Thyroid gland (tissue), 4 donors: ENCODE measurements at regions not wholly inside any gene's neighbourhood (a gene's known extent, or its start where the extent isn't known, plus 50 kb on each side); places are given as distances from the start of the nearest gene placed in this dataset.

Experiments used
- DNase-seq, 2 donors: peaks; one replicate each; pipeline ENCODE4 v3.0.0-alpha.2; 2019
- H3K27ac ChIP-seq, 3 donors: fragments of 200-600 bp; sonication (generic); 1 replicate in 2 of 3; 2 replicates in 1 of 3; pipeline ENCODE4 v1.5.1; 2016 to 2019; ENCODE audit warnings: mild to moderate bottlenecking in 1 of 3, moderate library complexity in 1 of 3
- H3K27me3 ChIP-seq: fragments of 200-600 bp; sonication (generic); one replicate; pipeline ENCODE4 v1.5.1; 2019
- H3K36me3 ChIP-seq, 2 donors: fragments of 200-600 bp; sonication (generic); one replicate each; pipeline ENCODE4 v1.5.1; 2016 to 2019
- H3K4me1 ChIP-seq, 2 donors: fragments of 200-600 bp; sonication (generic); one replicate each; pipeline ENCODE4 v1.5.1; 2017 to 2019
- H3K4me3 ChIP-seq, 3 donors: fragments of 200-600 bp; sonication (generic); replicated peaks in 1 of 3; 1 replicate in 2 of 3; 2 replicates in 1 of 3; pipeline ENCODE4 v1.5.1; 2016; ENCODE audit warnings: mild to moderate bottlenecking in 1 of 3
- H3K9me3 ChIP-seq: fragments of 200-600 bp; sonication (generic); one replicate; pipeline ENCODE4 v1.5.1; 2017
- POLR2A ChIP-seq, 2 donors: fragments of 450-650 bp; IDR thresholded peaks; one replicate each; pipeline ENCODE4 v1.6.1; 2017; ENCODE audit warnings: antibody characterized with exemption in 2 of 2, mild to moderate bottlenecking in 2 of 2, moderate library complexity in 1 of 2
- WGBS, 2 donors: methylation state at CpG; one replicate each; pipeline ENCODE4 v1.1.5; 2017; 5-methylcytosine and 5-hydroxymethylcytosine counted together
- intact Hi-C: fragments of 100-400 bp; cut with DNase I; formaldehyde crosslinking; loops from one replicate; pipeline ENCODE4 v1.15.1; 2023
- TF ChIP-seq, protein P1 (sequence below), 6 experiments: fragments of 200-600 bp in 3 of 6; fragments of 450-650 bp in 3 of 6; sonication (generic) in 3 of 6; IDR thresholded peaks; one replicate each; pipeline ENCODE4 v1.5.1; 2016 to 2019; ENCODE audit warnings: antibody characterized with exemption in 6 of 6, mild to moderate bottlenecking in 2 of 6, inconsistent platforms in 1 of 6, moderate library complexity in 1 of 6

DNA sequence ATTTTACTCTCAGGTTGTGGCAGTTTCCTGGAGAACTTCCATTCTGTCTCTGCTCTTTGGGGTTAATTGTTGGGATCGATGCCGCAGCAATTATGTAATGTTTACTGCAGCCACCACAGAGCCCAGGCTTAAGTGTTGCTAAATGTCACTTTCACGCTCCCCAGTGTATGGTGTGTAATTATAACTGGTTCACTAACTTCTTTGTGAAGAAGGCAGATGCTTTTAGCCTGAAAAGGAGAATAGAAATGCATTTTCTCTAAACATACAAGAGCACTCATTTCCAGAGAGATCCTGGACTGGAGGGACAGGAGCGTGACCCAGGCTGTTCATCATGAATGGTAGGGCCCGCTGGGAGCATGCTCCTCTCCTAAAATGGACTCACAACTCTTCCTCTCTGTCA lies 132.2 kb upstream of the PLET1 start:
- Histone ChIP-seq H3K27ac (no peak overlapping the region), H3K36me3 (no peaks in the 10 kb centered on the region), H3K27me3 (no peaks in the 10 kb centered on the region), H3K4me1 (no peaks in the 10 kb centered on the region), H3K9me3 (no peaks in the 10 kb centered on the region), H3K4me3 (no peak overlapping the region)
- WGBS, 2 donors: 70 to 73% methylated on average over 5 of the region's 5 CpGs
- intact Hi-C loops: no loop called here
- no peak for DNase-seq
- TF ChIP-seq POLR2A (IDR thresholded peaks at IDR 0.05): no peak
- TF ChIP-seq, protein P1, sequence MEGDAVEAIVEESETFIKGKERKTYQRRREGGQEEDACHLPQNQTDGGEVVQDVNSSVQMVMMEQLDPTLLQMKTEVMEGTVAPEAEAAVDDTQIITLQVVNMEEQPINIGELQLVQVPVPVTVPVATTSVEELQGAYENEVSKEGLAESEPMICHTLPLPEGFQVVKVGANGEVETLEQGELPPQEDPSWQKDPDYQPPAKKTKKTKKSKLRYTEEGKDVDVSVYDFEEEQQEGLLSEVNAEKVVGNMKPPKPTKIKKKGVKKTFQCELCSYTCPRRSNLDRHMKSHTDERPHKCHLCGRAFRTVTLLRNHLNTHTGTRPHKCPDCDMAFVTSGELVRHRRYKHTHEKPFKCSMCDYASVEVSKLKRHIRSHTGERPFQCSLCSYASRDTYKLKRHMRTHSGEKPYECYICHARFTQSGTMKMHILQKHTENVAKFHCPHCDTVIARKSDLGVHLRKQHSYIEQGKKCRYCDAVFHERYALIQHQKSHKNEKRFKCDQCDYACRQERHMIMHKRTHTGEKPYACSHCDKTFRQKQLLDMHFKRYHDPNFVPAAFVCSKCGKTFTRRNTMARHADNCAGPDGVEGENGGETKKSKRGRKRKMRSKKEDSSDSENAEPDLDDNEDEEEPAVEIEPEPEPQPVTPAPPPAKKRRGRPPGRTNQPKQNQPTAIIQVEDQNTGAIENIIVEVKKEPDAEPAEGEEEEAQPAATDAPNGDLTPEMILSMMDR (IDR thresholded peaks at IDR 0.05): no peak

DNA sequence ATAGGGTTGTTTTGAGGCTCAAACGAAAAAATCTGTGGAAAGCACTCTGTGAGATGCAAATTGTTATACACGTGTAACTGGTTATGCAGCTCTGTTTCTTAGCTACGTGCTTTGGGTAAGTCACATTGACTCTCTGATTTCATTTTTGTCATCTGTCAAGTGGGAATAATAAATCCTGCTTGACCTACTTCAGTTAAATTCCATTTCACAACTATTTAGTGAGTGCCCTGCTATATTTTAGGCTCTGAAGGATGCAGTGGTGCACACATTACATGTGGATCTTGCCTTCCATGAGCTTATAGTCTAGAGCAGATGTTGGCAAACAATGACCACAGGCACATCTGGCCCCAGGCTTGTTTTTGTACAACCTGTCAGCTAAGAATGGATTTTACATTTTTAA lies 133.6 kb upstream of the PLET1 start:
- DNase-seq: no peak
- Histone ChIP-seq H3K36me3 (no peaks in the 10 kb centered on the region), H3K27ac (no peak overlapping the region), H3K4me1 (no peaks in the 10 kb centered on the region), H3K27me3 (no peaks in the 10 kb centered on the region), H3K4me3 (no peak overlapping the region), H3K9me3 (no peaks in the 10 kb centered on the region)
- 66 to 82% methylated on average over 3 of the region's 3 CpGs for WGBS, 2 donors
- TF ChIP-seq POLR2A (IDR thresholded peaks at IDR 0.05): no peak
- TF ChIP-seq, protein P1 (IDR thresholded peaks at IDR 0.05): no peak
- intact Hi-C loops: no loop called here

DNA sequence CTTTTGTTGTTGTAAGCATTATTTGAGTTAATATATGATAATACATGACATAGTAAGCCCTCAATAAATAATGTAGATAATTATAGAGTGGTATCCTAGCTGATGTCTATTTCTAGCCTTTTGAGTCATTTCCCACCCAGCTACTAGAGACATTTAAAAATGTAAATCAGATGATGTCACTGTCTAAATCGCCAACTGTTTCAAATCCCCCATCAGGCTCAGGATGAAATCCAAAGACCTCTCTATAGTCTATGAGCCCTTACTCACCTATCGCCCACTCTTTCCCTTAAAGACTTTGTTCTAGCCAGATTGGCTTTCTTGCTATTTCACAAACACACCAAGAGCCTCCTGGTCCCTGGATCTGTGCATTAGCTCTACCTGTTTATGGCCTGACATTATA lies 135.4 kb upstream of the PLET1 start:
- intact Hi-C loops: no loop called here
- Histone ChIP-seq H3K4me1 (no peaks in the 10 kb centered on the region), H3K4me3 (no peak overlapping the region), H3K27me3 (no peaks in the 10 kb centered on the region), H3K36me3 (no peaks in the 10 kb centered on the region), H3K9me3 (no peaks in the 10 kb centered on the region), H3K27ac (no peak overlapping the region)
- no peak for DNase-seq
- TF ChIP-seq, protein P1 (IDR thresholded peaks at IDR 0.05): no peak
- no peak for TF ChIP-seq POLR2A (IDR thresholded peaks at IDR 0.05)
- 86 to 95% methylated on average over 2 of the region's 2 CpGs for WGBS, 2 donors

DNA sequence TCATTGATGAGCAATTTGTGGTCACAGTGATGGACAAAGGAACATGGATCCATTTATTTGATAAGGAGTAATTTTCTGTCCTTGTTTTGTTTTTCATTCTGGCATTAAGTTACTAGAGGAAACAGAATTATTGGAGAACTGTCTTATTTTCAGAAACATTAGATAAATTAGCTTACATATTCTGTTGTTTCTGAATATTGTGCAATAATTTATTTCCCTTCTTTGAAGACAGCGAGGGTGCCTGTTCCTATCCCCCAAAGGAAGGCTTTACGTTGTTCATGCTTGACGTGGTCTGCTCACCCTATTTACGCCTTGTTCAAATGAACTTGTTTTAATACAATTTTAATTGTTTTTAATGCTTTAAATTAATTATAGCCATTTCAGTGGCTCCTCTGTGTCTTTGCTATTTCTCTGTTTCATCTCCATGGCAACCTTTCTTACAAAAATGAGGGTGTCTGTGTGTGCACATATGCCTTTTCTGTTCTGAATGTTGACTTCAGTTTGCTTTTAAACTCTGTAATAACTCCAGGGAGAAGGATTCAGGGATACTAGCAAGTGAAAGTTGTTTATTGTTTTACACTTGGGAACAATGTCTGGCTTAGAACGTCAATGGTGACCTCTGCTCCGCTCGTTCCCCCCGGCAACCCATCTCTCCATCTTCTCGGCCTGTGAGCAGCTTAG lies 138.3 kb upstream of the PLET1 start:
- DNase-seq: no peak
- TF ChIP-seq, protein P1 (IDR thresholded peaks at IDR 0.05): no peak
- TF ChIP-seq POLR2A (IDR thresholded peaks at IDR 0.05): no peak
- Histone ChIP-seq H3K36me3 (no peaks in the 10 kb centered on the region), H3K4me1 (no peaks in the 10 kb centered on the region), H3K27ac (no peak overlapping the region), H3K27me3 (no peaks in the 10 kb centered on the region), H3K9me3 (no peaks in the 10 kb centered on the region), H3K4me3 (no peak overlapping the region)
- intact Hi-C loops: no loop called here
- WGBS, 2 donors: 76 to 77% methylated on average over 9 of the region's 9 CpGs

DNA sequence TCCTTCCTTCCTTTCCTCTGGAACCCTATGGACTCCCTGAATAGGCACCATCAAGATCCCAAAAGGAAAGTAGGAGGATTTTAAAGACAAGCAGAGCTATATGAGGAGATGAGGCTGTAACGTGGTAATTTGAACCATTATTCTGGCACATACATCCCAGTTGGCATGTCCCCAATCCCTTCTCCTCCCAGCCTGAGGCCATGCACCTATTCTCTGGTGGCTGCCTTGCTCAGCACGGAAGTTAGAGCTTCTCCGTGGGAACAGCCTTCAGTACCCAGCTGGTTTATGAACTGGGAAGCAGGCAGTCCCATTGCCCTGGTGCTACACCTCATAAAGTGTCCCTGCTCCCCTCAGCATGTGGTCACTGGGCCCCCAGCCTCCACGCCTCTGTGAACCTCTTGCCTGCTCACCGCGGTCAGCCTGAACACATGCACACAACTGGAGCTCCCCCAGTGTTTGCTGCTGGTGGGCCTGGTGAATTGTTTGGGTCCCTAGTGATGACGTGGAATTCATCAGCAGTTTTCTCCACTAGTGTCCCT lies 139.9 kb upstream of the PLET1 start:
- 73 to 87% methylated on average over 6 to 7 of the region's 7 CpGs for WGBS, 2 donors
- H3K36me3 ChIP-seq: no peaks in the 10 kb centered on the region
- intact Hi-C loops: no loop called here

More for the DNA sequence above, 139.9 kb upstream of the PLET1 start:
- Histone ChIP-seq H3K4me1 (no peaks in the 10 kb centered on the region), H3K27me3 (no peaks in the 10 kb centered on the region), H3K27ac (no peak overlapping the region), H3K4me3 (no peak overlapping the region), H3K9me3 (no peaks in the 10 kb centered on the region)
- TF ChIP-seq POLR2A (IDR thresholded peaks at IDR 0.05): no peak
- TF ChIP-seq, protein P1 (IDR thresholded peaks at IDR 0.05): no peak
- no peak for DNase-seq
